GM12875 (cell line): ENCODE measurements at regions not wholly inside any gene's neighbourhood (a gene's known extent, or its start where the extent isn't known, plus 50 kb on each side); places are given as distances from the start of the nearest gene placed in this dataset.

ENCODE experiments used
- H3K4me3 ChIP-seq: one replicate; pipeline ENCODE4 v1.5.1; 2011; ENCODE audit warnings: low read depth, low read length, control low read depth
- TF ChIP-seq, protein P1 (sequence below): IDR thresholded peaks from 2 replicates; pipeline ENCODE4 v1.5.1; 2011; ENCODE audit warnings: low read depth, mild to moderate bottlenecking, control low read depth, inconsistent platforms, low read length, moderate library complexity, borderline replicate concordance; ENCODE audit not compliant: insufficient read depth

GRCh38 chr1:232519186-232519585, 110.7 kb downstream of the SIPA1L2 start:
- H3K4me3 ChIP-seq = no peak overlapping the region
- TF ChIP-seq, protein P1, sequence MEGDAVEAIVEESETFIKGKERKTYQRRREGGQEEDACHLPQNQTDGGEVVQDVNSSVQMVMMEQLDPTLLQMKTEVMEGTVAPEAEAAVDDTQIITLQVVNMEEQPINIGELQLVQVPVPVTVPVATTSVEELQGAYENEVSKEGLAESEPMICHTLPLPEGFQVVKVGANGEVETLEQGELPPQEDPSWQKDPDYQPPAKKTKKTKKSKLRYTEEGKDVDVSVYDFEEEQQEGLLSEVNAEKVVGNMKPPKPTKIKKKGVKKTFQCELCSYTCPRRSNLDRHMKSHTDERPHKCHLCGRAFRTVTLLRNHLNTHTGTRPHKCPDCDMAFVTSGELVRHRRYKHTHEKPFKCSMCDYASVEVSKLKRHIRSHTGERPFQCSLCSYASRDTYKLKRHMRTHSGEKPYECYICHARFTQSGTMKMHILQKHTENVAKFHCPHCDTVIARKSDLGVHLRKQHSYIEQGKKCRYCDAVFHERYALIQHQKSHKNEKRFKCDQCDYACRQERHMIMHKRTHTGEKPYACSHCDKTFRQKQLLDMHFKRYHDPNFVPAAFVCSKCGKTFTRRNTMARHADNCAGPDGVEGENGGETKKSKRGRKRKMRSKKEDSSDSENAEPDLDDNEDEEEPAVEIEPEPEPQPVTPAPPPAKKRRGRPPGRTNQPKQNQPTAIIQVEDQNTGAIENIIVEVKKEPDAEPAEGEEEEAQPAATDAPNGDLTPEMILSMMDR = no peak

DNA sequence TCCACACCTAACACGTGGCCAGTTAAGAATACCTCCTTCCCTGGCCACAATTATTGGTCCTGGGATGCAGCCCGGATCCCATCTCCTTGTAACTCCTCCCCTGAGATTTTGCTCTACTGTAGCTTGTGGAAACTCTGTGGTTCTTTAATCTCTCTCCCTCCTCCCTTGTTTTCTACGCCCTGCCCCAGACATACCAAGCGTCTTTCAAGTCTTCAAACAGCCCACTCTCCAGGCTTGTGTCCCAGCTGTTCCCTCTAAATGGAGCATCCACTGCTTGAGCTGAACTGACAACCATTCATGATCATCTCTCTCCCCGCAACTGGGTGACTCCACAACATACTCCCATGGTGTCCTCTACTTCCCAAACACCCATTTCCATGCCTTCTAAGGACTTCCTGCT, 111.6 kb downstream of the SIPA1L2 start:
- TF ChIP-seq, protein P1 = no peak

GRCh38 chr1:232517204-232517603, 112.7 kb downstream of the SIPA1L2 start:
- no peak overlapping the region for H3K4me3 ChIP-seq
- TF ChIP-seq, protein P1 = no peak

More for the DNA sequence above, 111.6 kb downstream of the SIPA1L2 start:
- no peak overlapping the region for H3K4me3 ChIP-seq

DNA sequence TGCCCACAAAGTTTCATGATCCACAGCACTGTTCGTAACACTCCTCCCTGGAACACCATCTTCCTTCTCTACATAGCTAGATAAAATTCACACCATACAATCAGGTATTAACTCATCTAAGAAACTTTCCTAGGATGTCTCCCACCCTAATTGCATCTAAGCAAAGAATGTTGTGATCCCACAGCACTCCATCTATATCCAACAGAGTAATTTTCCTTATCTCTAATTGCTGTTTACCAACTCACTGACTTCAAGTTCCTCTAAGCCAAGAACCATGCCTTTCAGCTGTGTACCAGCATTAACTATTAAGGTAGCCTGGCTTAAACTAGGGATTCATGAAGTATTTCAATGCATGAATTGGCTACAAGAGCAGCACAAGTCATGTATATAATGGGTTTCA, 114.2 kb downstream of the SIPA1L2 start:
- H3K4me3 ChIP-seq = no peak overlapping the region
- TF ChIP-seq, protein P1 = no peak

DNA sequence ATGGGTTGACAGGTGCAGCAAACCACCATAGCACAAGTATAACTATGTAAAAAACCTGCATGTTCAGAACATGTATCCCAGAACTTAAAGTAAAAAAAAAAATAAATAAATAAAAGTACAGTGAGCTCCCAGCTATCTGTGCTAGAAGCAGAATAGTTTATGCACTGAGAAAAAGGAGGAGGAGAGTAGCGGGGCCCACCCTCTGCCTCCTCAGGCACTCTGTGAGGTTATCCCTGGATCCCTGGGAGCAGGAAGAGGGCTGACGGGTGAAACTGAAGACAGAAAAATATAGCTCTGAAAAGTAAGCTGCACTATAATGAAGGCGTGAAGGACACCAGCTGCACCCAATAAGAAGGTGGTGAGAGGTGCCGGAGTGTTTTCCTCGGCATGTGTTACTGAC, 117.2 kb downstream of the SIPA1L2 start:
- TF ChIP-seq, protein P1 = no peak

DNA sequence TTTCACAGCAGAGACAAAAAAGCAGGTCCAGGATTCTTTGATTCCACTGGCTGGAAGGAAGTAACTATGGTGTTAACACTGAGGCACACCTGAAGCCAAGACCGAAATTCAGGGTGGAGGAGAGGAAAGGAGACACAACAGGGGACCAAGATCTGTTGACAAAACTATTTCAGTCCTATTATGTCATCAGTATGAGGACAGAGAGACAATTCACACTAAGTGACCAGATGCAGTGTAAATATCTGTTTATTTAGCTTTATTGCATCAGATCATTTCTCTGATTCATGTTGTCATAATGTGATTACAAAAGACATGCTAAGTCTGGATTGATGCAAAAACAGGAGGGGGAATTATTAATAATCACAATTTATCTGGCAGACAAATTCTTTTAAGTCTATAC, 118.8 kb downstream of the SIPA1L2 start:
- no peak overlapping the region for H3K4me3 ChIP-seq
- TF ChIP-seq, protein P1 = no peak

More for the DNA sequence above, 117.2 kb downstream of the SIPA1L2 start:
- no peak overlapping the region for H3K4me3 ChIP-seq

- no peak overlapping the region for H3K4me3 ChIP-seq
- TF ChIP-seq, protein P1 = no peak
Observed at GRCh38 chr1:232510367-232511110, 119.4 kb downstream of the SIPA1L2 start.
